22Rv1 (cell line): ENCODE measurements at regions not wholly inside any gene's neighbourhood (a gene's known extent, or its start where the extent isn't known, plus 50 kb on each side); places are given as distances from the start of the nearest gene placed in this dataset.

Experiments
- ZFX ChIP-seq: fragments of 450-650 bp; IDR thresholded peaks from 2 replicates; pipeline ENCODE4 v1.6.1; 2017; ENCODE audit warnings: antibody characterized with exemption, borderline replicate concordance
- TF ChIP-seq, protein P1 (sequence below): fragments of 450-650 bp; IDR thresholded peaks from 2 replicates; pipeline ENCODE4 v1.5.1; 2017; ENCODE audit warnings: mild to moderate bottlenecking

- TF ChIP-seq, protein P1, sequence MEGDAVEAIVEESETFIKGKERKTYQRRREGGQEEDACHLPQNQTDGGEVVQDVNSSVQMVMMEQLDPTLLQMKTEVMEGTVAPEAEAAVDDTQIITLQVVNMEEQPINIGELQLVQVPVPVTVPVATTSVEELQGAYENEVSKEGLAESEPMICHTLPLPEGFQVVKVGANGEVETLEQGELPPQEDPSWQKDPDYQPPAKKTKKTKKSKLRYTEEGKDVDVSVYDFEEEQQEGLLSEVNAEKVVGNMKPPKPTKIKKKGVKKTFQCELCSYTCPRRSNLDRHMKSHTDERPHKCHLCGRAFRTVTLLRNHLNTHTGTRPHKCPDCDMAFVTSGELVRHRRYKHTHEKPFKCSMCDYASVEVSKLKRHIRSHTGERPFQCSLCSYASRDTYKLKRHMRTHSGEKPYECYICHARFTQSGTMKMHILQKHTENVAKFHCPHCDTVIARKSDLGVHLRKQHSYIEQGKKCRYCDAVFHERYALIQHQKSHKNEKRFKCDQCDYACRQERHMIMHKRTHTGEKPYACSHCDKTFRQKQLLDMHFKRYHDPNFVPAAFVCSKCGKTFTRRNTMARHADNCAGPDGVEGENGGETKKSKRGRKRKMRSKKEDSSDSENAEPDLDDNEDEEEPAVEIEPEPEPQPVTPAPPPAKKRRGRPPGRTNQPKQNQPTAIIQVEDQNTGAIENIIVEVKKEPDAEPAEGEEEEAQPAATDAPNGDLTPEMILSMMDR: no peak
- TF ChIP-seq ZFX: no peak
Observed at GRCh38 chr4:14329228-14329627, 673.1 kb upstream of the CPEB2 start.
